GM12878 (cell line): ENCODE measurements at regions not wholly inside any gene's neighbourhood (a gene's known extent, or its start where the extent isn't known, plus 50 kb on each side); places are given as distances from the start of the nearest gene placed in this dataset.

ENCODE experiments used
- ATAC-seq: fragments of 200-7000 bp; cut with Tn5 transposase; 3 replicates; pipeline ENCODE4 v1.9.1; 2020; ENCODE audit warnings: mild to moderate bottlenecking, moderate library complexity
- BruUV-seq: library from RNA; stranded (reverse); fragments of 400-500 nt; replicated peaks from 2 replicates; lab custom pipeline; 2021; lab: Mats Ljungman, UMichigan
- CTCF ChIA-PET: fragments of 300-600 bp; sonication (Branson Sonifier 250); formaldehyde crosslinking; extraction: SDS; loops from one replicate; lab custom pipeline; 2021; ENCODE audit warnings: inconsistent platforms; lab: Yijun Ruan, JAX
- POLR2A ChIA-PET: fragments of 350-600 bp; formaldehyde crosslinking; extraction: SDS; loops from one replicate; lab custom pipeline; 2021; ENCODE audit warnings: inconsistent platforms; lab: Charles Lee
- RAD21 ChIA-PET: fragments of 300-600 bp; sonication (Branson Sonifier 250); formaldehyde crosslinking; loops from one replicate; lab custom pipeline; 2023; ENCODE audit warnings: antibody characterized with exemption; ENCODE audit not compliant: unreplicated experiment; lab: Charles Lee
- SMC1A ChIA-PET: fragments of 300-600 bp; sonication (Branson Sonifier 250); formaldehyde crosslinking; loops from one replicate; lab custom pipeline; 2023; ENCODE audit not compliant: unreplicated experiment, uncharacterized antibody; lab: Charles Lee
- DNase-seq: peaks from one replicate; pipeline ENCODE4 v3.0.0-alpha.2; 2011; ENCODE audit warnings: low read depth, low spot score
- FAIRE-seq: peaks from 3 replicates; lab custom pipeline; 2011; peaks lifted over from hg19 to GRCh38; lab: Jason Lieb, UNC
- H2AFZ ChIP-seq: 2 replicates; pipeline ENCODE4 v1.6.0; 2011; ENCODE audit warnings: low read depth, low read length, control low read depth; ENCODE audit not compliant: control insufficient read depth
- H3K27ac ChIP-seq: 2 replicates; pipeline ENCODE4 v1.5.1; 2011; ENCODE audit warnings: control low read depth; ENCODE audit not compliant: control insufficient read depth, insufficient read depth
- H3K27me3 ChIP-seq, 2 experiments: replicated peaks in 1 of 2; 2 replicates each; pipeline versions ENCODE4 v1.6.0 to v1.6.1; 2011; ENCODE audit warnings: low read length in 1 of 2; ENCODE audit not compliant: control insufficient read depth in 2 of 2, insufficient read depth in 2 of 2
- H3K36me3 ChIP-seq, 2 experiments: 2 replicates each; pipeline ENCODE4 v1.5.1; 2011; ENCODE audit warnings: low read length in 1 of 2; ENCODE audit not compliant: control insufficient read depth in 2 of 2, insufficient read depth in 2 of 2
- H3K4me1 ChIP-seq: 2 replicates; pipeline ENCODE4 v1.6.1; 2011; ENCODE audit warnings: mild to moderate bottlenecking, low read length, moderate library complexity, mixed read lengths; ENCODE audit not compliant: control insufficient read depth, insufficient read depth
- H3K4me2 ChIP-seq: 2 replicates; pipeline ENCODE4 v1.6.0; 2011; ENCODE audit warnings: control low read depth; ENCODE audit not compliant: control insufficient read depth, insufficient read depth
- H3K4me3 ChIP-seq: fragments of 200-600 bp; sonication (generic); 2 replicates; pipeline ENCODE4 v1.5.1; 2016
- H3K79me2 ChIP-seq: 2 replicates; pipeline ENCODE4 v1.6.0; 2011; ENCODE audit warnings: low read length; ENCODE audit not compliant: control insufficient read depth, insufficient read depth
- H3K9ac ChIP-seq: 2 replicates; pipeline ENCODE4 v1.8.0; 2011; ENCODE audit warnings: low read length, control low read depth, mixed read lengths; ENCODE audit not compliant: control insufficient read depth, insufficient read depth
- H3K9me3 ChIP-seq: replicated peaks from 3 replicates; pipeline ENCODE4 v1.5.1; 2011; ENCODE audit warnings: mild to moderate bottlenecking, low read length; ENCODE audit not compliant: control insufficient read depth, insufficient read depth
- H4K20me1 ChIP-seq: 2 replicates; pipeline ENCODE4 v1.6.0; 2011; ENCODE audit not compliant: control insufficient read depth, insufficient read depth
- CHD2 ChIP-seq: IDR thresholded peaks from 2 replicates; pipeline ENCODE4 v1.6.1; 2011; ENCODE audit warnings: low read depth, low read length, improper control_type of control experiment, borderline replicate concordance
- EGR1 ChIP-seq, 2 experiments: IDR thresholded peaks; 1 replicate in 1 of 2; 2 replicates in 1 of 2; pipeline ENCODE4 v1.6.1; 2011 to 2012; ENCODE audit warnings: low read depth in 2 of 2, low read length in 2 of 2, borderline replicate concordance in 1 of 2, mild to moderate bottlenecking in 1 of 2, moderate library complexity in 1 of 2
- ETV6 ChIP-seq, 2 experiments: fragments of 450-650 bp in 1 of 2; IDR thresholded peaks in 1 of 2; conservative IDR thresholded peaks in 1 of 2; 2 replicates each; pipeline ENCODE4 v1.6.1; 2014; ENCODE audit warnings: antibody characterized with exemption in 1 of 2, borderline replicate concordance in 1 of 2, low read depth in 1 of 2, mild to moderate bottlenecking in 1 of 2, moderate library complexity in 1 of 2
- FOXM1 ChIP-seq: IDR thresholded peaks from 2 replicates; pipeline ENCODE4 v1.6.1; 2012; ENCODE audit warnings: low read depth, mild to moderate bottlenecking, inconsistent platforms, low read length, moderate library complexity
- MTA2 ChIP-seq: fragments of 450-650 bp; IDR thresholded peaks from 2 replicates; pipeline ENCODE4 v1.6.1; 2016; ENCODE audit warnings: low read depth, mild to moderate bottlenecking, moderate library complexity
- MYB ChIP-seq: fragments of 150-350 bp; IDR thresholded peaks from 2 replicates; pipeline ENCODE4 v1.6.1; 2014; ENCODE audit warnings: mild to moderate bottlenecking, low read depth, low read length, borderline replicate concordance
- NBN ChIP-seq: fragments of 450-650 bp; IDR thresholded peaks from 2 replicates; pipeline ENCODE4 v1.6.1; 2016
- NFXL1 ChIP-seq: fragments of 450-650 bp; IDR thresholded peaks from 2 replicates; pipeline ENCODE4 v1.6.1; 2017; ENCODE audit warnings: antibody characterized with exemption, mild to moderate bottlenecking, borderline replicate concordance
- NFYA ChIP-seq: IDR thresholded peaks from 2 replicates; pipeline ENCODE4 v1.6.1; 2011; ENCODE audit warnings: low read depth, mild to moderate bottlenecking, low read length, improper control_type of control experiment, borderline replicate concordance
- NR2F1 ChIP-seq: fragments of 450-650 bp; conservative IDR thresholded peaks from 2 replicates; pipeline ENCODE4 v1.6.1; 2017; ENCODE audit warnings: mild to moderate bottlenecking
- POLR2A ChIP-seq: IDR thresholded peaks from 2 replicates; pipeline ENCODE4 v1.6.1; 2011; ENCODE audit warnings: low read depth, mild to moderate bottlenecking, low read length
- RBBP5 ChIP-seq: fragments of 200-600 bp; sonication (generic); conservative IDR thresholded peaks from 2 replicates; pipeline ENCODE4 v1.6.1; 2016
- RUNX3 ChIP-seq: IDR thresholded peaks from 2 replicates; pipeline ENCODE4 v1.6.1; 2012; ENCODE audit warnings: low read length, inconsistent platforms
- STAT3 ChIP-seq: IDR thresholded peaks from 2 replicates; pipeline ENCODE4 v1.6.1; 2011; ENCODE audit warnings: low read depth, low read length, improper control_type of control experiment
- SUPT20H ChIP-seq: IDR thresholded peaks from 2 replicates; pipeline ENCODE4 v1.6.1; 2011; ENCODE audit warnings: low read depth, mild to moderate bottlenecking, low read length, moderate library complexity, borderline replicate concordance; ENCODE audit not compliant: control insufficient read depth
- SUZ12 ChIP-seq: fragments of 200-600 bp; sonication (generic); IDR thresholded peaks from one replicate; pipeline ENCODE4 v1.6.1; 2018; ENCODE audit warnings: antibody characterized with exemption, mild to moderate bottlenecking; ENCODE audit not compliant: unreplicated experiment
- TCF3 ChIP-seq: IDR thresholded peaks from 2 replicates; pipeline ENCODE4 v1.6.1; 2012; ENCODE audit warnings: low read depth, mild to moderate bottlenecking, low read length, borderline replicate concordance; ENCODE audit not compliant: insufficient read depth
- WRNIP1 ChIP-seq: IDR thresholded peaks from 2 replicates; pipeline ENCODE4 v1.6.1; 2011; ENCODE audit warnings: low read depth, low read length, improper control_type of control experiment, borderline replicate concordance
- ZBED1 ChIP-seq: IDR thresholded peaks from 2 replicates; pipeline ENCODE4 v1.6.1; 2016; ENCODE audit warnings: borderline replicate concordance
- ZNF24 ChIP-seq: fragments of 450-650 bp; IDR thresholded peaks from 2 replicates; pipeline ENCODE4 v1.6.1; 2017; ENCODE audit warnings: antibody characterized with exemption, mild to moderate bottlenecking
- WGBS: methylation state at CpG from one replicate; pipeline ENCODE4 v1.1.6; 2016; ENCODE audit warnings: low lambda C conversion rate; ENCODE audit not compliant: insufficient replicate concordance, insufficient coverage; ENCODE audit errors: missing lambda C conversion rate; 5-methylcytosine and 5-hydroxymethylcytosine counted together
- in situ Hi-C: fragments of 300-500 bp; cut with MboI; formaldehyde crosslinking; loops from 9 replicates; pipeline ENCODE4 v1.14.3; 2018; ENCODE audit warnings: mixed read lengths
- intact Hi-C: fragments of 100-400 bp; cut with micrococcal nuclease; formaldehyde crosslinking; loops from one replicate; pipeline ENCODE4 v1.14.2; 2022; ENCODE audit not compliant: unreplicated experiment
- TF ChIP-seq, protein P1 (sequence below): fragments of 450-650 bp; IDR thresholded peaks from 2 replicates; pipeline ENCODE4 v1.6.1; 2017; ENCODE audit warnings: mild to moderate bottlenecking, moderate library complexity

GRCh38 chr6:41428996-41429421 is 93.6 kb downstream of the NCR2 start:
- CTCF ChIA-PET = interaction anchor here (1.6 kb wide), 1 partner anchor 123 kb away, joined by 3 read pairs; no protein-coding TSS in a partner anchor
- no peak overlapping the region for H3K4me3 ChIP-seq
- ATAC-seq (peak; percentile 22; the same call in 2 of the 3 replicates), FAIRE-seq (no peak), DNase-seq (no peak)
- H3K4me2 ChIP-seq = no peak overlapping the region
- H3K4me1 ChIP-seq = peaks cover 10% of the 10 kb centered on the region
- in situ Hi-C loops = no loop called here
- H4K20me1 ChIP-seq = no peaks in the 10 kb centered on the region
- H3K36me3 ChIP-seq = no peaks in the 10 kb centered on the region
- no peaks in the 10 kb centered on the region for H3K9me3 ChIP-seq
- intact Hi-C loops = no loop called here
- POLR2A ChIA-PET = interaction anchor here (1.1 kb wide), 1 partner anchor 10 kb away, joined by 4 read pairs; no protein-coding TSS in a partner anchor
- H2AFZ ChIP-seq = no peak overlapping the region
- peaks cover 12 to 18% of the 10 kb centered on the region in 2 experiments for H3K27me3 ChIP-seq
- no peak overlapping the region for H3K9ac ChIP-seq
- WGBS = 16% methylated on average over 5 of the region's 5 CpGs
- no peak overlapping the region for H3K27ac ChIP-seq
- BruUV-seq = no TSS peak
- SMC1A ChIA-PET = interaction anchor here (1.7 kb wide), 1 partner anchor 10 kb away, joined by 6 read pairs; no protein-coding TSS in a partner anchor
- no peaks in the 10 kb centered on the region for H3K79me2 ChIP-seq
- RAD21 ChIA-PET = interaction anchor here (0.8 to 1.3 kb wide), 2 partner anchors 35 to 160 kb away, joined by 3 read pairs; no protein-coding TSS in a partner anchor
- TF ChIP-seq, protein P1, sequence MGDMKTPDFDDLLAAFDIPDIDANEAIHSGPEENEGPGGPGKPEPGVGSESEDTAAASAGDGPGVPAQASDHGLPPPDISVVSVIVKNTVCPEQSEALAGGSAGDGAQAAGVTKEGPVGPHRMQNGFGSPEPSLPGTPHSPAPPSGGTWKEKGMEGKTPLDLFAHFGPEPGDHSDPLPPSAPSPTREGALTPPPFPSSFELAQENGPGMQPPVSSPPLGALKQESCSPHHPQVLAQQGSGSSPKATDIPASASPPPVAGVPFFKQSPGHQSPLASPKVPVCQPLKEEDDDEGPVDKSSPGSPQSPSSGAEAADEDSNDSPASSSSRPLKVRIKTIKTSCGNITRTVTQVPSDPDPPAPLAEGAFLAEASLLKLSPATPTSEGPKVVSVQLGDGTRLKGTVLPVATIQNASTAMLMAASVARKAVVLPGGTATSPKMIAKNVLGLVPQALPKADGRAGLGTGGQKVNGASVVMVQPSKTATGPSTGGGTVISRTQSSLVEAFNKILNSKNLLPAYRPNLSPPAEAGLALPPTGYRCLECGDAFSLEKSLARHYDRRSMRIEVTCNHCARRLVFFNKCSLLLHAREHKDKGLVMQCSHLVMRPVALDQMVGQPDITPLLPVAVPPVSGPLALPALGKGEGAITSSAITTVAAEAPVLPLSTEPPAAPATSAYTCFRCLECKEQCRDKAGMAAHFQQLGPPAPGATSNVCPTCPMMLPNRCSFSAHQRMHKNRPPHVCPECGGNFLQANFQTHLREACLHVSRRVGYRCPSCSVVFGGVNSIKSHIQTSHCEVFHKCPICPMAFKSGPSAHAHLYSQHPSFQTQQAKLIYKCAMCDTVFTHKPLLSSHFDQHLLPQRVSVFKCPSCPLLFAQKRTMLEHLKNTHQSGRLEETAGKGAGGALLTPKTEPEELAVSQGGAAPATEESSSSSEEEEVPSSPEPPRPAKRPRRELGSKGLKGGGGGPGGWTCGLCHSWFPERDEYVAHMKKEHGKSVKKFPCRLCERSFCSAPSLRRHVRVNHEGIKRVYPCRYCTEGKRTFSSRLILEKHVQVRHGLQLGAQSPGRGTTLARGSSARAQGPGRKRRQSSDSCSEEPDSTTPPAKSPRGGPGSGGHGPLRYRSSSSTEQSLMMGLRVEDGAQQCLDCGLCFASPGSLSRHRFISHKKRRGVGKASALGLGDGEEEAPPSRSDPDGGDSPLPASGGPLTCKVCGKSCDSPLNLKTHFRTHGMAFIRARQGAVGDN = no peak
- TF ChIP-seq NBN = 0 out of 2 replicates have a peak, but pooled peaks have one; percentile 25
- no peak for TF ChIP-seq CHD2
- TF ChIP-seq SUZ12 = no peak
- no peak for TF ChIP-seq NFYA
- no peak for TF ChIP-seq SUPT20H
- TF ChIP-seq MYB = no peak
- TF ChIP-seq TCF3 = no peak
- TF ChIP-seq ZBED1 = no peak
- no peak for TF ChIP-seq NR2F1
- TF ChIP-seq WRNIP1 = no peak
- TF ChIP-seq EGR1 (IDR thresholded peaks at IDR 0.05; ENCODE audit: borderline replicate concordance in 1 of 2, low read depth in 2 of 2, low read length in 2 of 2) = 0 out of 3 replicates have a peak, but pooled peaks of 1 of the 2 experiments have one; percentile 14
- no peak for TF ChIP-seq POLR2A
- no peak for TF ChIP-seq ZNF24
- no peak for TF ChIP-seq RBBP5
- TF ChIP-seq RUNX3 = peak; percentile 17; the same call in 1 of the 2 replicates
- no peak for TF ChIP-seq STAT3
- no peak for TF ChIP-seq NFXL1
- TF ChIP-seq FOXM1 = no peak
- no peak for TF ChIP-seq MTA2
- no peak for TF ChIP-seq ETV6 (conservative IDR thresholded peaks at IDR 0.05 in 1 of 2, IDR thresholded peaks at IDR 0.05 in 1 of 2; ENCODE audit: borderline replicate concordance in 1 of 2, low read depth in 1 of 2)
